Stimulated activated naive CD8-positive, alpha-beta T cell treated with anti-CD3 and anti-CD28 coated beads, Interleukin-15, Interleukin-2, amounts not matched to agents 100 U/mL and 50 U/mL, for 24 hours (primary cell): ENCODE measurements at regions not wholly inside any gene's neighbourhood (a gene's known extent, or its start where the extent isn't known, plus 50 kb on each side); places are given as distances from the start of the nearest gene placed in this dataset.

Experiments used
- ATAC-seq: fragments of 150-1000 bp; cut with Tn5 transposase; one replicate; pipeline ENCODE4 v1.10.0; 2021
- DNase-seq: peaks from one replicate; pipeline ENCODE4 v3.0.0; 2021

DNA sequence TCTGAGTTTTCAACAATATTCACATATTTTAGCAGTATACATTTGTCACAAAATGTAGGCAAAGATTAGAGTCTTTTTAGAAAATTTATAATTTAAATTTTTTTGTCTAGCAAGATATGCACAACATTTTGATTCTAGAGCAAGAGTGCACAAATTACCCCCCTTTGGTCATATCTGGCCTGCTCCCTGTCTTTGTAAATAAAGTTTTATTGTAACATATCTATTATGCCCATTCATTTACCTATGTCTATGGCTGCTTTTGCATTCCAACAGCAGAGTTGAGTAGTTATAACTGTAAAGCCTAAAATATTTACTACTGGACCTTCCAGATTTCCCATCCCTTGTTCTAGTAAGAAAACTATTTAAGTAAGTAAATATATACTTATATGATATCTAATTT lies 430.7 kb downstream of the EDEM1 start:
- DNase-seq, result no peak
- no peak for ATAC-seq

DNA sequence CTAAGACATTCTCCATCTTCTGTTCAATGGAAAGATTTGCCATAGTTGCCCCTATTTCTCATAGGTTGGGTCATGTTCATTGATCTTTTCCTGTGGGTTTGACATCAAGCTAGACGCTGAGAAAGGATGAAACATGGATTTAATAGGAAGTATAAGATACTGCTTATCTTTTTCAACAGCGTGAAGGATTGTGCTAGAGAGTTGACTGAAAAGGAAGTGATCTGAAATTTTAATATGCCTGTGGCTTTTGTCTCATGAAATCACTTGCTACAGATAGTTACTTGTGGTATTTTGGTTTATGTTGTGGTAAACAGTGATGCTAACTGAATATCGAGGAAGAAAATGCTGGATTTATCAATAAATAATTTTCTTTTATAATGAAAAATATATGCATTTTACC lies 442.9 kb downstream of the EDEM1 start:
- ATAC-seq, result no peak
- no peak for DNase-seq

DNA sequence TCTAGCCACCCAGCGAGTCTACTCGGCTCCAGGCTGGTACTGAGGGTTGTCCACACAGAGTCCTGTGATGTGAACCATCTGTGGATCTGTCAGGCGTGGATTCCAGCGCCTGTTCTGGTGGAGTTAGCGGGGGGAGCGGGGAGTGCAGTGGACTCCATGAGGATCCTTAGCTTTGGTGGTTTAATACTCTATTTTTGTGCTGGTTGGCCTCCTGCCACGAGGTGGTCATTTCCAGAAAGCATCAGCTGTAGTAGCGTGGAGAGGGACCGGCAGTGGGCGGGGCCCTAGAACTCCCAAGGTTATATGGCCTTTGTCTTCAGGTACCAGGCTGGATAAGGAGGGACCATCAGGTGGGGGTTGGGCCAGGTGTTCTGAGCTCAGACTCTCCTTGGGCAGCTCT lies 446.5 kb downstream of the EDEM1 start:
- DNase-seq, result no peak
- ATAC-seq, result no peak

DNA sequence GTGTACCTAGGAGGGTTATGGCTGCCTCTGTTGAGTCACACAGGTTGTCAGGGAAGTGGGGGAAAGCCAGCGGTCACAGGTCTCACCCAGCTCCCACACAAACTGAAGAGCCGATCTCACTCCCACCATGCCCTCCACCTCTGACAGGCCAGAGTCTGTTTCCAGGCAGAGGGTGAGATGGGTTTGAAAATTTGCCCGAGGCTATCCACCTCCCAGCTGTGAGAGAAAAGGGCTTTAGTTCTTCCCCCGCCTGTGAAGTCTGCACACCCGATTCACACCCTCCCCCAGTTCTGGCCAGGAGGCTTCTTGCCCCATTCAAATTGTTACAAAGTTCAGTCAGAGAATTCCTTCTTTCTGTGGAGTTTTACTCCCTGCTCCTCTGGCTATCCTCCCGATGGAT lies 446.9 kb downstream of the EDEM1 start:
- ATAC-seq (no peak), DNase-seq (no peak)

DNA sequence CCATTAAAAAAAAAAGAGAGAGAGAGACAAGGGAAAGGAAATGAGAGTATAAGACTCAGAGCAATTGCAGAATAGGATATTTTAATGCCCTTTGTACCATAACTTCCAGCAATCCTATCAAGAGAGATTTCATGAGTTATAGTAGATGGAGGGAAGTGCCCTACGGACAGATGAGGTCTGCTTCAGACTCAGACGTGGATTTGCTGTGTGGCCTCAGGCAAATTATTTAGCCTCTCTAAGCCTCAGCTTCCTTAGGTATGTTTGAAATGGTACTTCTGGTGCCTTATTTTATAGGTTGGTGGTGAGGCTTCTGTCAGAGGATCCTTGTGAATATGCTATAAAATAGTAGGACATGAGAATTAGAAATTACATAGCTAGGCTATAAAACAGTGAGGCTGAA lies 448.2 kb downstream of the EDEM1 start:
- ATAC-seq (no peak), DNase-seq (no peak)

DNA sequence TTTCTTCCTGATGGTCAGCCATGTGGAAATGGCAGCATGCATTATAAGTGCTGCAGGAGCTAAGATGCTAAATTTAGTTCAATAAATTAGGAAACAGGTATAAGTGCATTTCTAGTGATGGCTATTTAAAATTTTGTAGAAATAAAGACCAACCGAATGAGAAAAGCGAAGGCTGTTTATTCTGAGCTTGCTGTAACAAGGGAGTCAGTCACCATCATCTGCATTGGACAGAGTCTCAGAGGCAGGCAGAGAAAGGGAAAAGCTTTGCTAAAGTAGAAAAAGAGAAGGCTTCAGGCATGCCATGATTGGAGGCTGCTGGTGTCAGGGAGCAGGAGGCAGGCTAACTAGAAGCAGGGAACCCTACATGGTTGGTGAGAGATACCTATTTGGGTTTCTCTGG lies 451.0 kb downstream of the EDEM1 start:
- no peak for DNase-seq
- no peak for ATAC-seq

DNA sequence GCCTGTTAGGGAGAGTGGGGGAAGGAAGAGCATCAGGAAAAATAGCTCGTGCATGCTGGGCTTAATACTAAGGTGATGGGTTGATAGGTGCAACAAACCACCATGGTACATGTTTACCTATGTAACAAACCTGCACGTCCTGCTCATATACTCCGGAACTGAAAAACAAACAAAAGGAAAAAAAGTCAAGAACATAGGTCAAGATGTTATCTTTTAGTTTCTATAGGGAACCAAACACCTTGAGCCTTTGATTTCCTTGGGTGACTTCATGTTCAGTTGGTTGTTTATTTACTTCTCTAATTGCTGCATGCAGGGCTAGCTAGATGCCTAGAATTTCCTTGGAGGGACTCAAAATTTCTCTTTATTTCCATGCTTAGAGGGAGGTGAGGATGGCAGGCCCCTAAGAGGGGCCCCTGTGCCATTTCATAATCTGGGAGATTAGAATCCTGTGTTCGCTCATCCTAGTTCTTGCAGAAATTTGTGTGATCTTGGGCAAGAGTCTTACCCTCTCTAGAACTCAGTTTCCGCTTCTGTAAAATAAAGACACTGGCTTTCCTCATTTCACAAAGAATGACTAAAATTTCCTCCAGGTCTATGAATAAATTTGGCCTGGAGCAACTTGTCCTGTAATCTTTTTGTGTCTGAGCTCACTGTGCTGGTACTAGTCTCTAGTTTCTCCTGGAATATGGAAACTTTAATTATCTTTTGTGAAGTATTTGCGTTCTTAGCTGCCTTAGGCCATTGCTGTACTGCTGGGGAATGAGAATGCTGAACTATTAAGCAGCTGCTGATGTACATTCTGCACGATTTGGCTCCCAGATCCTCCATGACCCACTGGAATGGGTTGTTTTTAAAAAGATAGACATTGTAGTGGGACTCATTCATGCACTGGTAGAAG lies 457.5 kb downstream of the EDEM1 start:
- ATAC-seq (no peak), DNase-seq (no peak)

DNA sequence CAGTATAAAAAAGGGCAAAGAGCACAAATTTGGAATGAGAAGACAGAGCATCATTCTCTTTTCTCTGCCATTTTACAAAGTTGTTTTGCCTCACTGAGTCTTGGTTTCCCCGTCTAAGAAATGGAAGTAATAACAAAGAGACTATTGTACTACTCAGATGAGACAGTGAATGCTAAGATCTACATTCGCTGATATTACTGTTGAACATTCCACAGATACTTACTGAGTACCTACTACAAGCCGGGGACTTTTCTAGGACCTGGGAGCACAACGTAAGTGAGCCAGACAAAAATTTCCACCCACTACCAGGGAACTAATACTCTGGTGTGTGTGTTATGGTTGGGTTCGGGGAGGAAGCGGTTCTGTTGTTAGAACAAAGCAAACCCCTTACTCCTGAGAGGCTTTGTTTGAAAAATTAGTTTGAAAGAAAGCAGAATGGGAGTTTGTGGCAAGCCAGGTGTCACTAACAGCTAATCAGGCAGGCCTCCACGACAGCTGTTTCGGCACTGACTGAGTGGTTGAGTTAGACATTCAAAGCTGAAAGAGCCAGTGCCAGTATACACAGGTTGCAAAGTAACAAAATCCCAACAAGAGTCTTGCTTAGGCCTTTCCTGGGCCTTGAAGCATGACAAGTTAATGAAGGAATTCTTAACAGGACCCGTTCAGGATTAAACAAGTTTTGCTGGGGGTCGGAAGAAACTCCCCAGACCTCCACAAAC lies 458.3 kb downstream of the EDEM1 start:
- no peak for DNase-seq
- no peak for ATAC-seq

DNA sequence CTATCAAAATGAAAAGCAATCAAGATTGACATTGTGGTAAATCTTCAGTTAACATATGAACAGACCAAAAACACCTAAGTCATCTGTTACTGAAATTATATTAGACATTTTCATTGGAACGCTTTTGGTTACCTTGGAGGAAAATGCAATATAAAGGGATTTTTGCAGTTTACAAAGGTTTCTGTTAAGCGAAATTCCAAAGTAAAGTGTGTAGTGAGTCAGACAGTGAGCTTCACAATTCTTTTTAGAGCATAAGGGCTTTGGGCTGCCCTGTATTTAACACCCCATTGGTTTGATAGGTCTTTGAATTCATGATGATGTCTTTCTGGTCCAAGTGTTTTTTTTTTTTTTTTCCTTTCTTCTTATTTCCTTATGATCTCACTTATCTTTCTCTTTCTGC lies 462.8 kb downstream of the EDEM1 start:
- DNase-seq (no peak), ATAC-seq (no peak)

DNA sequence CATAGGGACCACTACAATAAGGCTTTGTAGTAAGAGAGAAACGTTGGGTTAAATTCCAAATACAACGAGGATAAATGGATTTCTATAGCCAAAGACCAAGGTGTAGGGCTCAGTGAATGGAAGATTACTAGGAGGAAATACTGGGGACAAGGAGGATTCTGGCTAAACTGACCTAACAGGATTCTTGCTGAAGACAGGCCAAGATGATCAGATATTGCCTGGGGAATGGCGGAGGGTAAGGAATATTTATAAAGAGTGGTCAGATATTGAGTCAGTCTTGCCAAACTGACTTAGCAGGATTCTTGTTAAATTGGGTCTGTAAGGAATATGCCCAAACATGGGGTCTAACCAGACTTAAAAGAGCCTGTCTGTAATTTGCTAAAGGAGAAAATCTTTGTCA lies 463.8 kb downstream of the EDEM1 start:
- ATAC-seq (no peak), DNase-seq (no peak)

DNA sequence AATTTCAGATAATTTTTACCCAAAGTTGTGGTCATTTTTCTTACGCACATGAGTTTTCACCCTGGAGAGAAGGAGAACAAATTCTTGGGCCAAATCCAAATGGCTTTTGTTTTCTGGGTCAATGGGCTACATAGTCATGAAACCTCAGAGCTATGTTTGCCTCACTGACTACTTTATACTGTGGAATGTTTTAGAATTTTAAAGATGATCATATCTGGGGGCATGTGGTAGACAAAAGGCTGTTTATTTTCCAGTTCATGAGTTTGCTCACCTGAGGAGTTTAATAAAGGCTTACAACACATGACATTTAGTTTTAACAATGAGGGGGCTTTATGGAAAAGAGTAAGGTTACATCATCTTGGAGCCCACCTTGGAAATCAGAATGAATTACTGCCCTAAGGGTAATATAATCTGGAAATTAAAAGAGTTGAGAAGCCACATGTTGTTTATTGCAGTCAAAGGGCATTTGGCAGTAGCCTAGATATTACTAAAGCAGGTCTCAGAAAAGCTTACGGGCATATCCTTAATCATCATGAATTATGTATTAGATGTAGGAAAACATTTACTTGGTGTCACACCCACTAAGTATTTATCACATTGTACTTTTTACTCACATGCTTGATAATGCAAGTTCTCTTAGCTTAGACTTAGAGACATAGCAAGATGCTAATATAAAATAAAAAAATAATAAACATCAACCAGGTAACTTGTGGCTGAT lies 466.1 kb downstream of the EDEM1 start:
- no peak for ATAC-seq
- no peak for DNase-seq

DNA sequence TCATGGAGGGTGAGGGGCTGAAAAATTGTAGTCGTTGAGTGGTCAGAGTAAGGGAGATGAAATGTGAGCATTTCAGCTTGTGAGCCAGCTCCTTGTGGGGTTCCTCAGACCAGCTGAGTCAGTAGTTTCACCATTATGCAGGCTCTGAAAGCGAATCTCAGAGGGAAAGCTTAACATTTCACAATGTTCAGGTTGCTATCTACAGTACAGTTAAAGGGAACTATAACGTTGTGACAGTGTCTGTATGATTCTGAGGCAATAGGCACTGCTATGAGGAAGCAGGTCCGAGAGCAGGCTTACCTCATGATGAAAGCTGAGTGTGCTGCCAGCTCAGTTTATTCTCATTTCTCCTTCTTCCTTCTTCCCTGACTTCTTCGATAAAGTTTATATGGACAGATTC lies 469.6 kb downstream of the EDEM1 start:
- no peak for ATAC-seq
- DNase-seq, result no peak

DNA sequence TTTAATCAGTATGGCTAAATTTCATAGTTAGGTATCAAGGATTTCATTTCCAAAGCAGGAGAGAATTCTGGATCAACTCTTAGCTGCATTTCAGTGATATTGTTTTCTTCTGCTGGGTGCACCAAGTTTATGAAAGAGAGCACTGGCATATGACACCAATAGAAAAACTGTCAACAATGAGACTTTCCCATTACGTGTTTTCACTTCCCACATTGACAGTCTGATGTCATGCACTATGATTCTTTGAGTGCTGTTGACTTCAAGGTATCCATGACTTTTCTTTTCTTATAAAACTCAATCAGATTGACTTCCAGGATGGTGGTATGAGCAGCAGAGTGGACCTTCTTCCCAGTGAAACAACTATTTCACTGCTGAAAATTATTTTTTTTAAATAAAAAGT lies 476.1 kb downstream of the EDEM1 start:
- DNase-seq, result no peak

DNA sequence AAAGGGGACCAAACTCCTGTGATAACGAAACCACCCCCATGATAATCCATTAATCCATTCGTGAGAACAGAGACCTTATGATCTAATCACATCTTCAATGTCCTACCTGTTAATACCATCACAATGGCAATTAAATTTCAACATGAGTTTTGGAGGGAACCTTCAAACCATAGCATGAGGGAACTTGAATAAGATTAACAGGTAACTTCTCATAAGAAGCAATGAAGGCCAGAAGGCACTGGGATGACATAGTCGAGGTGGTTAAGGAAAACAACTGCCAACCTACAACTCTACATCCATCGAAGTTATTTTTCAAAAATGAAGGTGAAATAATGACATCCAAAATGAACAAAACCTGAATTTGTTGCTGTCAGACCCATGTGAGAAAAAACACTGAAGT lies 478.9 kb downstream of the EDEM1 start:
- ATAC-seq (no peak), DNase-seq (no peak)

More for the DNA sequence above, 476.1 kb downstream of the EDEM1 start:
- no peak for ATAC-seq

DNA sequence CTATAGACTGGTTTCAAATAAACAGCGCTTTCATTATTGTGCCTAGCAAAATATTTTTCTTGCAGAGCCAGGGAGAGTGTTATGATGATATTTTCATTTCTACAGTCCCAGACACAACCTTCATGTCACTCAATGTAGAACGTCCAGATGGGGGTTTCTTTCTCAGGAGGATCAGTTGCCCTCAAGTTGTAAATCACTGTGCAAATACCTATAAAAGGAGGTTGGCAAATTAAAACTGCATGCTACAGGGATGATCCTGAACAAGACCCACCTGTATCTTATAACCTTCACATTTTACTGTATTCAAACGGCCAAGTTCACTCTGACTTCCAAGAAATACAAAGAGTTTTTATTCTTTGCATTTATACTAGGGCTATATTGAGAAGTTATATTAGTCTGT lies 486.0 kb downstream of the EDEM1 start:
- ATAC-seq (no peak), DNase-seq (no peak)

DNA sequence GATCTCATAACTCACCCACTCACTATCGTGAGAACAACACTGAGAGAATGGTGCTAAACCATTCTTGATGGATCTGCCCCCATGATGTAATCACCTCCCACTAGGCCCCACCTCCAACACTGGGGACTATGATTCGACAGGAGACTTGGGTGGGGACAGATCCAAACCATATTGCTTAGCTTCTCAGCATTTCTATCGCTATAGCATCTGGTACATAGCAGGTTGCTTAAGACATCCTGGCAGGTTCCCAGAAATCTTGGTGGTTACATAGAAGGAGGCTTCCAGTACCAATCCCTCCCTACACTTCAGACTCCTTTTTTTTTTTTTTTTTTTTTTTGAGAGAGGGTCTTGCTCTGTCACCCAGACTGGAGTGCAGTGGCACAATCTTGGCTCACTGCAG lies 487.8 kb downstream of the EDEM1 start:
- DNase-seq (no peak), ATAC-seq (no peak)

DNA sequence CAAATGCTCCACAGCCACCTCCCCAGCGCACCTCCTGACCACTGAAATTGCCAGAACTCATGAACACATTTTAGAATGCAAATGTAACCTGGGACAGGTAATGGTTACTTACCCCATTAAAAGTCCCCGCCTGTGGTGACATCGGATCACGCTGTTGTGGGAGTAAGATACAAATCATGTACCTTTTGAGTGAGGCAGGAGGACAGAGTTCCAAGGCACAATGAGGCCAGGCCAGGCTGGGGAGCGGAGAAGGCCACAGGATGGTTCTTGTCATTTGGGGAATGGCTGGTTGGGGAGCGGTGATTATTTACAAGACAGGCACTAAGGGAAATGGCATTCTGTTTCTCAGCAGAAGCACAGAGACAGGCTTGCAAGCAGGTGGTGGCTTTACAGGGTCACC lies 490.0 kb downstream of the EDEM1 start:
- no peak for ATAC-seq
- no peak for DNase-seq

DNA sequence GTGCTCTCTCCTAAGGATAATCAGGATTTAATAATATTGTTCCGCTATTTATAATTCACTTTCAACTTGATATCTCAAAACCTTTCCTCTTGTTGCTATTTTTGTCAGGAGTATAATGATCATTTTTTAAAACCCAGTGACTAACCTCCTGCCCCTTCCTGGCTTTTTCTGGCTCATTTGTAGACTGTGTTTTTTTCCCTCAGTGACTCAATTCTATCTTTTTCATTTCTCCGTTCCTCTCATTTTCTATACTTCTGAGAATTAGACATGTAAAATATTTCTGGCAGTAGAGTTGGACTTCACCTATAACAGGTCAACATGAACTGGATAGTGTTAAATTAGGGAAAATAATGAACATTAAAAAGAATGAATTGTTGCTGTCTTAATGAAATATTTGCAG lies 490.7 kb downstream of the EDEM1 start:
- no peak for DNase-seq
- no peak for ATAC-seq

DNA sequence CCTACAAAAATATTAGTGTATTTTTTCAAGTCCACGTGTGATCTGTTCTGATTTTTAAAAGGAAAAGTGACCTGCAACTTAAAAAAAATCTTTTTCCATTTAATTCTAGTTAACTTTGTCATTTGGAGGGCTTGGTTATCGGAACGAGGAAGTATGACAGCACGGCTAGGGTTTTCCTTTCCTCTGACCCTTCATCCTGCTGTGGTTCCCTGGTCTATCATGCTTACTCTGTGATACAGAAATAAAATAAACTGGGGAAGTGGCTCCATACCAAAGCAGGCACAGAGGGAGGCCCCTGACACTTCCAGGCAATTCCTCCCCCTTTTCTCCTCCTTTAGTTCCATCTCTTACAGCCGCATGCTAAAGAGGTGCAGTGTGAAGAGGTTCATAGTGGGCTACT lies 491.3 kb downstream of the EDEM1 start:
- no peak for ATAC-seq
- no peak for DNase-seq

DNA sequence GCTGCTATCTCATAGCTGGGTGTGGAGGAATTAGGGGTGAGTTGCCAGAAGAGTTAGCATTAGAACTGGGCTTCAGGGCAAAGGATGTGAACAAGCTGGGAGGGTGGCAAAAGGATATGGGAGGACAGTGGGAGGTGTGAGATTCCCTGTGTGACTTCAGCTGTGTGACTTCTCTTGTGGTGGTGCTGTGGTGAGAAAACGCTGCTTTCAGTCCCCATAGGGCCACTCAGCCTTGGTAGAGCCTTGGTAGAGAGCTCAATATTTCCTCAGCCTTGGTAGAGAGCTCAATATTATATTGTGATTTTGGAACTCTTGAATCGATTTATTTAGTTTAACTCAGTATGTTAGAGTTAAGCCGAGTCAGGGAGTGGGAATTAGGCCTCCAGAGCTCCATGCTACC lies 499.7 kb downstream of the EDEM1 start:
- no peak for ATAC-seq
- no peak for DNase-seq

DNA sequence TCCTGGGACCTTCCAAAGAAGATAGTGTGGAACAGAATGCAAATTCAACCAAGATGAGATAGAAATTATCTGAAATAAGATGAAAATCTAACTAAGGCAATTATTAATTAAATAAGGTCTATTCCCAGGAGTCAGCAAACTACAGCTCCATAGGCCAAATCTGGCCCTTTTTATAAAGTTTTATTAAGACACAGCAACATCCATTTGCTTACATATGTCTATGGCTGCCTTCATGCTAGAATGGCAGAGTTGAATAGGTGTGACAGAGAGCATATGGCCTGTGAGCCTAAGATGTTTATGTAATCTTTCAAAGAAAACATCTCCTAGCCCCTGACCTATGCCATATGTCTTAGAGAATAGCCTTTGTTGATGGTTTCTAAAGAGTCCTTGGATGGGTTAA lies 503.0 kb downstream of the EDEM1 start:
- ATAC-seq, result no peak

DNA sequence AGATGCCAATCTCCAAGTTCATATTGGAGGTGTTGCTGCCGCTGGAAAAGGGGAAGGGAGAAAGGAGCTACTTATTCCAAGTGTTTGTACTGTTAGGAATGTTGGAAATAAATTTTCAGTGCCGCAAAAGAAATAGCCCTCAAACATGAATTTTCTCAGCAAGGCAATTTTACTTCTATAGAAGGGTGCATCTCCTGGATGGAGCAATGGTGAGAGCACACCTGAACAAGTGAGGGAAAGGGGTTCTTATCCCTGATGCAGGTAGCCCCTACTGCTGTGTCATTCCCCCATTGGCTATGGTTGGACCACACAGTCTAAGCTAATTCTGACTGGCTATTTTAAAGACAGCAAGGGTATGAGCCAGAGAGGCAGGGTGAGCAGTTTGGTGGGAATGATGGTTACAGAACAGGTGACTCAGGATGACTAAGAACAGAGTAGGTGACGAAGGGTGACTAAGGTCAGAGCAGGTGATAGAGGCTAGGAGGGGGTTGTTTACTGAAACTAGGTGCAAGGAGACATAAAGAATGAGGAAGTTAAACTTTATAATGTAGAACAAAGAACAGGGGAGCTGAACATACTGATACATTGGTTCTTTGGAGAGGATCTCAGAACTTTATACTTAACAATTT lies 503.5 kb downstream of the EDEM1 start:
- DNase-seq, result no peak
- ATAC-seq, result no peak

More for the DNA sequence above, 503.0 kb downstream of the EDEM1 start:
- no peak for DNase-seq

DNA sequence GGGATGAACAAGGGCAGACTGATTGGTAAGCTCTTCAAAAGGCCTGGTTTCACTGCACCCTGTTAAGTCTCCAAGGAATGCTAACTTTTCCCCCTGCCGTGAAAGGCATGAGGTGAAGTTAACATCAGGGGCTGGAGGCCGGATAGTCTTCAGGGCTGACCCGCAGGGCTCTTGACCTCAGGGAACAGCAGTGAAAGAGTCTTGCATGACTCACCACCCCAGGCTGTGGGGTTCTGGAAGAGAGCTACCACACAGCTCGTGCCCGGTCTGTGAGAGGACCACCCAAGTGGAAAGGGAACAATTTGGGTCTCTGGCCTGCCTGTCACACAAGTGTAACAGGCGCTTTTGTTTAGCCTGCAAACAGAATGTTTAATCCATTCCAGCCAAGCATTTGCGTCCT lies 504.9 kb downstream of the EDEM1 start:
- DNase-seq (no peak), ATAC-seq (no peak)
